GM23338 (cell line): ENCODE measurements at regions not wholly inside any gene's neighbourhood (a gene's known extent, or its start where the extent isn't known, plus 50 kb on each side); places are given as distances from the start of the nearest gene placed in this dataset.

Experiments
- ATAC-seq: fragments of 200-7000 bp; cut with Tn5 transposase; 3 replicates; pipeline ENCODE4 v1.9.1; 2020
- DNase-seq: peaks from one replicate; pipeline ENCODE4 v3.0.0-alpha.2; 2015; ENCODE audit warnings: low spot score
- H2AFZ ChIP-seq: fragments of 200-600 bp; sonication (generic); 2 replicates; pipeline ENCODE4 v1.8.0; 2016; ENCODE audit warnings: antibody characterized with exemption, mild to moderate bottlenecking, moderate library complexity
- H3F3A ChIP-seq: fragments of 200-600 bp; sonication (generic); replicated peaks from 2 replicates; pipeline ENCODE4 v1.8.0; 2017; ENCODE audit warnings: antibody characterized with exemption, mixed run types, low read depth
- H3K27ac ChIP-seq: fragments of 200-600 bp; sonication (generic); 2 replicates; pipeline ENCODE4 v1.6.1; 2016; ENCODE audit warnings: low read depth
- H3K27me3 ChIP-seq: fragments of 200-600 bp; sonication (generic); 2 replicates; pipeline ENCODE4 v1.8.0; 2016; ENCODE audit warnings: mild to moderate bottlenecking, mixed run types, moderate library complexity; ENCODE audit not compliant: insufficient read depth
- H3K36me3 ChIP-seq: fragments of 200-600 bp; sonication (generic); 2 replicates; pipeline ENCODE4 v1.8.0; 2016; ENCODE audit warnings: mild to moderate bottlenecking; ENCODE audit not compliant: insufficient read depth
- H3K4me1 ChIP-seq: fragments of 200-600 bp; sonication (generic); 2 replicates; pipeline ENCODE4 v1.8.0; 2016; ENCODE audit warnings: mild to moderate bottlenecking, moderate library complexity; ENCODE audit not compliant: insufficient read depth
- H3K4me2 ChIP-seq: fragments of 200-600 bp; sonication (generic); 2 replicates; pipeline ENCODE4 v1.7.1; 2017; ENCODE audit warnings: mixed run types
- H3K4me3 ChIP-seq: fragments of 200-600 bp; sonication (generic); 2 replicates; pipeline ENCODE4 v1.6.1; 2016; ENCODE audit warnings: mixed run types
- H3K79me2 ChIP-seq: fragments of 200-600 bp; sonication (generic); replicated peaks from 2 replicates; pipeline ENCODE4 v1.8.0; 2017; ENCODE audit warnings: mild to moderate bottlenecking; ENCODE audit not compliant: insufficient read depth
- H3K9me2 ChIP-seq: fragments of 200-600 bp; sonication (generic); 2 replicates; pipeline ENCODE4 v1.8.0; 2017; ENCODE audit not compliant: insufficient read depth
- H4K20me1 ChIP-seq: fragments of 200-600 bp; sonication (generic); replicated peaks from 2 replicates; pipeline ENCODE4 v1.8.0; 2017; ENCODE audit warnings: mild to moderate bottlenecking; ENCODE audit not compliant: insufficient read depth
- H3K27ac Mint-ChIP-seq: 2 replicates; pipeline ENCODE4 v1.8.0; 2020; ENCODE audit warnings: inconsistent platforms, mild to moderate bottlenecking, moderate library complexity, mixed read lengths
- H3K27me3 Mint-ChIP-seq: 3 replicates; pipeline ENCODE4 v1.8.0; 2022; ENCODE audit warnings: low read depth, mild to moderate bottlenecking, moderate library complexity, mixed read lengths, inconsistent platforms; ENCODE audit not compliant: insufficient read depth, poor library complexity
- H3K36me3 Mint-ChIP-seq: 3 replicates; pipeline ENCODE4 v1.8.0; 2021; ENCODE audit warnings: low read depth, mild to moderate bottlenecking, inconsistent platforms, moderate library complexity, mixed read lengths
- H3K4me1 Mint-ChIP-seq: 3 replicates; pipeline ENCODE4 v1.8.0; 2020; ENCODE audit warnings: mild to moderate bottlenecking, inconsistent platforms, mixed read lengths
- H3K4me3 Mint-ChIP-seq: 3 replicates; pipeline ENCODE4 v1.8.0; 2021; ENCODE audit warnings: moderate library complexity, mild to moderate bottlenecking, inconsistent platforms, mixed read lengths
- H3K9me3 Mint-ChIP-seq: 3 replicates; pipeline ENCODE4 v1.8.0; 2020; ENCODE audit warnings: moderate library complexity, mild to moderate bottlenecking, inconsistent platforms, mixed read lengths
- CREB1 ChIP-seq: fragments of 250-450 bp; sonication (Bioruptor Pico); IDR thresholded peaks from 2 replicates; pipeline ENCODE4 v1.5.0; 2020; ENCODE audit warnings: low read depth, mild to moderate bottlenecking, moderate library complexity
- EZH2 ChIP-seq: fragments of 200-600 bp; sonication (generic); IDR thresholded peaks from one replicate; pipeline ENCODE4 v1.8.0; 2017; ENCODE audit warnings: antibody characterized with exemption, mild to moderate bottlenecking, low read depth; ENCODE audit not compliant: unreplicated experiment
- EZH2phosphoT487 ChIP-seq: fragments of 200-600 bp; sonication (generic); IDR thresholded peaks from one replicate; pipeline ENCODE4 v1.8.1; 2018; ENCODE audit warnings: antibody characterized with exemption; ENCODE audit not compliant: unreplicated experiment
- JUNB ChIP-seq: IDR thresholded peaks from one replicate; pipeline ENCODE4 v1.6.1; 2016; ENCODE audit warnings: antibody characterized with exemption; ENCODE audit not compliant: unreplicated experiment
- NANOG ChIP-seq: IDR thresholded peaks from 2 replicates; pipeline ENCODE4 v1.6.1; 2016; ENCODE audit warnings: antibody characterized with exemption, borderline replicate concordance
- POLR2AphosphoS5 ChIP-seq: IDR thresholded peaks from 2 replicates; pipeline ENCODE4 v1.6.1; 2016; ENCODE audit warnings: antibody characterized with exemption, low read depth
- ZNF114 ChIP-seq: fragments of 250-450 bp; sonication (Bioruptor Pico); IDR thresholded peaks from 2 replicates; pipeline ENCODE4 v1.5.0; 2020; ENCODE audit warnings: mild to moderate bottlenecking, moderate library complexity
- ZNF331 ChIP-seq: fragments of 250-450 bp; sonication (Bioruptor Pico); IDR thresholded peaks from 2 replicates; pipeline ENCODE4 v1.5.0; 2020; ENCODE audit warnings: low read depth, mild to moderate bottlenecking, moderate library complexity
- TF ChIP-seq, protein P1 (sequence below): fragments of 250-450 bp; sonication (Bioruptor Pico); IDR thresholded peaks from 2 replicates; pipeline ENCODE4 v1.5.0; 2020; ENCODE audit warnings: mild to moderate bottlenecking, moderate library complexity
- TF ChIP-seq, protein P2 (sequence below): IDR thresholded peaks from one replicate; pipeline ENCODE4 v1.6.1; 2018; ENCODE audit warnings: antibody characterized with exemption; ENCODE audit not compliant: unreplicated experiment
- TF ChIP-seq, protein P3 (sequence below), 2 experiments: fragments of 200-600 bp in 1 of 2; sonication (generic) in 1 of 2; conservative IDR thresholded peaks; 2 replicates each; pipeline versions ENCODE4 v1.5.1 to v1.6.1; 2016 to 2017; ENCODE audit warnings: antibody characterized with exemption in 2 of 2, low read depth in 2 of 2, mild to moderate bottlenecking in 2 of 2, moderate library complexity in 1 of 2

DNA sequence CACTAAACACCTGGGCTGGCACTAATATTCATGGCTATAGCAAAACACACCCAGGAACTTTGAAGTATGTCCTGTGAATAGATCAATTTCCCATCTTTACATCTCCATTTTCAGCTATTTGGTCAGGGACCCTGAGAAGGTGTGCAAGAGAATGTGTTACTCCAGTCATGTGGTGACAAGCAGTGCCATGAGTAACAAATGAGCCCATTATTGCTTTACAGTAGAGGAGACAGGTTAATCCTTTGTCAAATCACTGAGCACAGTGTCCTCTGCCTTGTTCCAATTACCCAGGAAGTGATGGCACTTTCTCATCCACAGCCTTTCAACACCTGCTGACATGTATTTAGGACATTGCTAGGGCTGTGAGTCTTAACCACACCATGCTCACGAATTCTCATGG is 664.8 kb upstream of the API5 start:
- Histone ChIP-seq H3F3A (no peaks in the 10 kb centered on the region), H4K20me1 (no peaks in the 10 kb centered on the region), H3K4me1 (no peaks in the 10 kb centered on the region), H3K9me2 (no peaks in the 10 kb centered on the region), H3K4me2 (no peak overlapping the region), H3K27me3 (no peaks in the 10 kb centered on the region), H3K4me3 (no peak overlapping the region), H2AFZ (0 out of 2 replicates have a peak overlapping the region, but pooled peaks have one; percentile 32), H3K36me3 (no peaks in the 10 kb centered on the region), H3K79me2 (no peaks in the 10 kb centered on the region), H3K27ac (no peak overlapping the region)
- Mint-ChIP-seq H3K27me3 (no peaks in the 10 kb centered on the region), H3K4me3 (no peak overlapping the region), H3K36me3 (peaks cover 6% of the 10 kb centered on the region; the same call in 1 of the 3 replicates), H3K9me3 (peaks cover 80% of the 10 kb centered on the region), H3K27ac (no peak overlapping the region), H3K4me1 (peaks cover 2% of the 10 kb centered on the region; the same call in 2 of the 3 replicates)
- ATAC-seq: no peak
- no peak for DNase-seq
- TF ChIP-seq JUNB (no peak), NANOG (no peak), EZH2phosphoT487 (no peak), ZNF114 (no peak), POLR2AphosphoS5 (no peak)

DNA sequence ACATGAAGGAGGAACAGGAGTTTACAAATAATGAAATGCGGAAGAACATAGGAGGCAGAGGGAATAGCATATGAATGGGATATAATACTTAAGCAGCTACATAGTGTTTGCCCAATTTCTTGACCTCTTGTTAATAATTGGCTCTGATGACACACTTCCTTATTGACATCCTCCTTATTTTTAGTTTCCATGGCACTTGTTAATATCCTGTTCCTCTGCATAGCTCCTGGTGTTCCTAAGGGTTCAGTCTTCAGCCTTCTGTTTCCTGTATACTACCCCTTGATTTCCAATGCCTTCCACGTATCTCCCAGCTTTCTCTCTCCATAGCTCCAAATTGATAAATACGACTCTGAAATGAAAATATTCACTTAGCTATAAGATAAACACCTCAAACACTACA is 663.8 kb upstream of the API5 start:
- Mint-ChIP-seq H3K9me3 (peaks cover 78% of the 10 kb centered on the region), H3K4me1 (peaks cover 2% of the 10 kb centered on the region; the same call in 2 of the 3 replicates), H3K4me3 (no peak overlapping the region), H3K36me3 (peaks cover 6% of the 10 kb centered on the region; the same call in 2 of the 3 replicates), H3K27ac (no peak overlapping the region), H3K27me3 (no peaks in the 10 kb centered on the region)
- Histone ChIP-seq H4K20me1 (no peaks in the 10 kb centered on the region), H3K4me1 (no peaks in the 10 kb centered on the region), H3K79me2 (no peaks in the 10 kb centered on the region), H3F3A (no peaks in the 10 kb centered on the region), H3K9me2 (no peaks in the 10 kb centered on the region), H3K4me3 (no peak overlapping the region), H3K27me3 (no peaks in the 10 kb centered on the region), H3K36me3 (no peaks in the 10 kb centered on the region), H2AFZ (no peak overlapping the region), H3K4me2 (no peak overlapping the region), H3K27ac (no peak overlapping the region)
- ATAC-seq (no peak), DNase-seq (no peak)
- TF ChIP-seq POLR2AphosphoS5 (no peak), CREB1 (no peak), EZH2 (no peak), ZNF331 (CRISPR knock-in tag) (no peak), JUNB (no peak), EZH2phosphoT487 (no peak), ZNF114 (no peak), NANOG (no peak)
- TF ChIP-seq, protein P1, sequence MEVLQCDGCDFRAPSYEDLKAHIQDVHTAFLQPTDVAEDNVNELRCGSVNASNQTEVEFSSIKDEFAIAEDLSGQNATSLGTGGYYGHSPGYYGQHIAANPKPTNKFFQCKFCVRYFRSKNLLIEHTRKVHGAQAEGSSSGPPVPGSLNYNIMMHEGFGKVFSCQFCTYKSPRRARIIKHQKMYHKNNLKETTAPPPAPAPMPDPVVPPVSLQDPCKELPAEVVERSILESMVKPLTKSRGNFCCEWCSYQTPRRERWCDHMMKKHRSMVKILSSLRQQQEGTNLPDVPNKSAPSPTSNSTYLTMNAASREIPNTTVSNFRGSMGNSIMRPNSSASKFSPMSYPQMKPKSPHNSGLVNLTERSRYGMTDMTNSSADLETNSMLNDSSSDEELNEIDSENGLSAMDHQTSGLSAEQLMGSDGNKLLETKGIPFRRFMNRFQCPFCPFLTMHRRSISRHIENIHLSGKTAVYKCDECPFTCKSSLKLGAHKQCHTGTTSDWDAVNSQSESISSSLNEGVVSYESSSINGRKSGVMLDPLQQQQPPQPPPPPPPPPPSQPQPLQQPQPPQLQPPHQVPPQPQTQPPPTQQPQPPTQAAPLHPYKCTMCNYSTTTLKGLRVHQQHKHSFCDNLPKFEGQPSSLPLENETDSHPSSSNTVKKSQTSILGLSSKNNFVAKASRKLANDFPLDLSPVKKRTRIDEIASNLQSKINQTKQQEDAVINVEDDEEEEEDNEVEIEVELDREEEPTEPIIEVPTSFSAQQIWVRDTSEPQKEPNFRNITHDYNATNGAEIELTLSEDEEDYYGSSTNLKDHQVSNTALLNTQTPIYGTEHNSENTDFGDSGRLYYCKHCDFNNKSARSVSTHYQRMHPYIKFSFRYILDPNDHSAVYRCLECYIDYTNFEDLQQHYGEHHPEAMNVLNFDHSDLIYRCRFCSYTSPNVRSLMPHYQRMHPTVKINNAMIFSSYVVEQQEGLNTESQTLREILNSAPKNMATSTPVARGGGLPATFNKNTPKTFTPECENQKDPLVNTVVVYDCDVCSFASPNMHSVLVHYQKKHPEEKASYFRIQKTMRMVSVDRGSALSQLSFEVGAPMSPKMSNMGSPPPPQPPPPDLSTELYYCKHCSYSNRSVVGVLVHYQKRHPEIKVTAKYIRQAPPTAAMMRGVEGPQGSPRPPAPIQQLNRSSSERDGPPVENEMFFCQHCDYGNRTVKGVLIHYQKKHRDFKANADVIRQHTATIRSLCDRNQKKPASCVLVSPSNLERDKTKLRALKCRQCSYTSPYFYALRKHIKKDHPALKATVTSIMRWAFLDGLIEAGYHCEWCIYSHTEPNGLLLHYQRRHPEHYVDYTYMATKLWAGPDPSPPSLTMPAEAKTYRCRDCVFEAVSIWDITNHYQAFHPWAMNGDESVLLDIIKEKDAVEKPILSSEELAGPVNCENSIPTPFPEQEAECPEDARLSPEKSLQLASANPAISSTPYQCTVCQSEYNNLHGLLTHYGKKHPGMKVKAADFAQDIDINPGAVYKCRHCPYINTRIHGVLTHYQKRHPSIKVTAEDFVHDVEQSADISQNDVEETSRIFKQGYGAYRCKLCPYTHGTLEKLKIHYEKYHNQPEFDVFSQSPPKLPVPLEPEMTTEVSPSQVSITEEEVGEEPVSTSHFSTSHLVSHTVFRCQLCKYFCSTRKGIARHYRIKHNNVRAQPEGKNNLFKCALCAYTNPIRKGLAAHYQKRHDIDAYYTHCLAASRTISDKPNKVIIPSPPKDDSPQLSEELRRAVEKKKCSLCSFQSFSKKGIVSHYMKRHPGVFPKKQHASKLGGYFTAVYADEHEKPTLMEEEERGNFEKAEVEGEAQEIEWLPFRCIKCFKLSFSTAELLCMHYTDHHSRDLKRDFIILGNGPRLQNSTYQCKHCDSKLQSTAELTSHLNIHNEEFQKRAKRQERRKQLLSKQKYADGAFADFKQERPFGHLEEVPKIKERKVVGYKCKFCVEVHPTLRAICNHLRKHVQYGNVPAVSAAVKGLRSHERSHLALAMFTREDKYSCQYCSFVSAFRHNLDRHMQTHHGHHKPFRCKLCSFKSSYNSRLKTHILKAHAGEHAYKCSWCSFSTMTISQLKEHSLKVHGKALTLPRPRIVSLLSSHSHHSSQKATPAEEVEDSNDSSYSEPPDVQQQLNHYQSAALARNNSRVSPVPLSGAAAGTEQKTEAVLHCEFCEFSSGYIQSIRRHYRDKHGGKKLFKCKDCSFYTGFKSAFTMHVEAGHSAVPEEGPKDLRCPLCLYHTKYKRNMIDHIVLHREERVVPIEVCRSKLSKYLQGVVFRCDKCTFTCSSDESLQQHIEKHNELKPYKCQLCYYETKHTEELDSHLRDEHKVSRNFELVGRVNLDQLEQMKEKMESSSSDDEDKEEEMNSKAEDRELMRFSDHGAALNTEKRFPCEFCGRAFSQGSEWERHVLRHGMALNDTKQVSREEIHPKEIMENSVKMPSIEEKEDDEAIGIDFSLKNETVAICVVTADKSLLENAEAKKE (CRISPR knock-in tag): no peak
- TF ChIP-seq, protein P2, sequence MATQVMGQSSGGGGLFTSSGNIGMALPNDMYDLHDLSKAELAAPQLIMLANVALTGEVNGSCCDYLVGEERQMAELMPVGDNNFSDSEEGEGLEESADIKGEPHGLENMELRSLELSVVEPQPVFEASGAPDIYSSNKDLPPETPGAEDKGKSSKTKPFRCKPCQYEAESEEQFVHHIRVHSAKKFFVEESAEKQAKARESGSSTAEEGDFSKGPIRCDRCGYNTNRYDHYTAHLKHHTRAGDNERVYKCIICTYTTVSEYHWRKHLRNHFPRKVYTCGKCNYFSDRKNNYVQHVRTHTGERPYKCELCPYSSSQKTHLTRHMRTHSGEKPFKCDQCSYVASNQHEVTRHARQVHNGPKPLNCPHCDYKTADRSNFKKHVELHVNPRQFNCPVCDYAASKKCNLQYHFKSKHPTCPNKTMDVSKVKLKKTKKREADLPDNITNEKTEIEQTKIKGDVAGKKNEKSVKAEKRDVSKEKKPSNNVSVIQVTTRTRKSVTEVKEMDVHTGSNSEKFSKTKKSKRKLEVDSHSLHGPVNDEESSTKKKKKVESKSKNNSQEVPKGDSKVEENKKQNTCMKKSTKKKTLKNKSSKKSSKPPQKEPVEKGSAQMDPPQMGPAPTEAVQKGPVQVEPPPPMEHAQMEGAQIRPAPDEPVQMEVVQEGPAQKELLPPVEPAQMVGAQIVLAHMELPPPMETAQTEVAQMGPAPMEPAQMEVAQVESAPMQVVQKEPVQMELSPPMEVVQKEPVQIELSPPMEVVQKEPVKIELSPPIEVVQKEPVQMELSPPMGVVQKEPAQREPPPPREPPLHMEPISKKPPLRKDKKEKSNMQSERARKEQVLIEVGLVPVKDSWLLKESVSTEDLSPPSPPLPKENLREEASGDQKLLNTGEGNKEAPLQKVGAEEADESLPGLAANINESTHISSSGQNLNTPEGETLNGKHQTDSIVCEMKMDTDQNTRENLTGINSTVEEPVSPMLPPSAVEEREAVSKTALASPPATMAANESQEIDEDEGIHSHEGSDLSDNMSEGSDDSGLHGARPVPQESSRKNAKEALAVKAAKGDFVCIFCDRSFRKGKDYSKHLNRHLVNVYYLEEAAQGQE: no peak
- TF ChIP-seq, protein P3, sequence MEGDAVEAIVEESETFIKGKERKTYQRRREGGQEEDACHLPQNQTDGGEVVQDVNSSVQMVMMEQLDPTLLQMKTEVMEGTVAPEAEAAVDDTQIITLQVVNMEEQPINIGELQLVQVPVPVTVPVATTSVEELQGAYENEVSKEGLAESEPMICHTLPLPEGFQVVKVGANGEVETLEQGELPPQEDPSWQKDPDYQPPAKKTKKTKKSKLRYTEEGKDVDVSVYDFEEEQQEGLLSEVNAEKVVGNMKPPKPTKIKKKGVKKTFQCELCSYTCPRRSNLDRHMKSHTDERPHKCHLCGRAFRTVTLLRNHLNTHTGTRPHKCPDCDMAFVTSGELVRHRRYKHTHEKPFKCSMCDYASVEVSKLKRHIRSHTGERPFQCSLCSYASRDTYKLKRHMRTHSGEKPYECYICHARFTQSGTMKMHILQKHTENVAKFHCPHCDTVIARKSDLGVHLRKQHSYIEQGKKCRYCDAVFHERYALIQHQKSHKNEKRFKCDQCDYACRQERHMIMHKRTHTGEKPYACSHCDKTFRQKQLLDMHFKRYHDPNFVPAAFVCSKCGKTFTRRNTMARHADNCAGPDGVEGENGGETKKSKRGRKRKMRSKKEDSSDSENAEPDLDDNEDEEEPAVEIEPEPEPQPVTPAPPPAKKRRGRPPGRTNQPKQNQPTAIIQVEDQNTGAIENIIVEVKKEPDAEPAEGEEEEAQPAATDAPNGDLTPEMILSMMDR (conservative IDR thresholded peaks at IDR 0.05; ENCODE audit: low read depth in 2 of 2): no peak
